ENCODE measurements at regions not wholly inside any gene's neighbourhood (a gene's known extent, or its start where the extent isn't known, plus 50 kb on each side); places are given as distances from the start of the nearest gene placed in this dataset.
"Not testable (repeated sequence)": the region's sequence is repeated elsewhere in the genome, so short reads cannot be mapped to it uniquely, and the experiment has no call there.

- DNase-seq (ENCODE audit: low spot score): no peak
These were observed 263.3 kb downstream of the ZIC1 start for GRCh38 chr3:147672436-147672835.

GRCh38 chr3:147675761-147676160 is 266.6 kb downstream of the ZIC1 start:
- no peak for DNase-seq (ENCODE audit: low spot score)

DNA sequence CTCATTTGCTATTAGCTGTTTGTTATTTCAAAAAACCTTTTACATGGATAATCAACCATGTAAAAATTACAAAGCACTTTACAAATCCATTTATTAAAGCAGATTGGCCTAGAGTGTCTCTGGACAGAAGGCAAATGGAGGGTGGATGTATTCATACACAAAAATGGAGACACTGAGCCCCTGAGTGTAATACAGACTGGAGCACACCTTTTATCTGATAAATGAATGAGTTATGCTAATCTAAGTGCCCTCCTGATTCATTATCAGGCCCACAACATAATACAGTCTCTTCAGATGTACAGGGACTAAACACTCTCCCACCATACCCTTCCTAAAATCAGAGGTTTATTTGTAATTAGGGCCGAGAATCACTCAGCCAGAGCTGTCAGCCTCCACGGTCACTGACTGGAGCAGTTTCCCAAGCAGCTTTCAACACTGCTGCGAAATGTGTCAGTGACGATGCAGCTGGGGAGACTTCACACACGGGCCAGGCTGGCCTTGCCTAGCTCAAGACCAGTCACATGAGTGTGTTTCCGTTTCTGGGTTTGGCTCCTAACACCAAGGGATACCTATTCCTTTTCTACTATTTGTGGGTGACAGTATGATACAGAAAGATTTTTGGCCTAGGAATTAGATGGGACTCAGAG is 271.8 kb downstream of the ZIC1 start:
- no peak for DNase-seq (ENCODE audit: low spot score)

DNA sequence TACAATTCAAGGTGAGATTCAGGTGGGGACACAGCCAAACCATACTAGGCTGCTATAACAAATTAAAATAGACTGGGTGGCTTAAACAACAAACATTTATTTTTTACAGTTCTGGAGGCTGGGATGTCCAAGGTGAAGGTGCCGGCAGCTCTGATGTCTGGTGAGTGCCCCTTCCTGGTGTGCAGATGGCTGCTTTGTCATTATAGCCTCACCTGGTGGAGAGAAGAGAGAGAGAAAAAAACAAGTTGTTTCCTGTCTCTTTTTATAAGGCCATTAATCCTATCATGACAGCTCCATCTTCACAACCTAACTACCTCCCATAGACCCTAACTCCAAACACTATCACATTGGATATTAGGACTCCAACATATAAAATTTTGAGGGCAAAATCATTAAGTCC is 279.7 kb downstream of the ZIC1 start:
- no peak for DNase-seq (ENCODE audit: low spot score)

GRCh38 chr3:147699175-147699838 is 290.1 kb downstream of the ZIC1 start:
- no peak for DNase-seq (ENCODE audit: low spot score)

- no peak for DNase-seq (ENCODE audit: low spot score)
These were observed 292.0 kb downstream of the ZIC1 start for GRCh38 chr3:147701195-147701594.

DNA sequence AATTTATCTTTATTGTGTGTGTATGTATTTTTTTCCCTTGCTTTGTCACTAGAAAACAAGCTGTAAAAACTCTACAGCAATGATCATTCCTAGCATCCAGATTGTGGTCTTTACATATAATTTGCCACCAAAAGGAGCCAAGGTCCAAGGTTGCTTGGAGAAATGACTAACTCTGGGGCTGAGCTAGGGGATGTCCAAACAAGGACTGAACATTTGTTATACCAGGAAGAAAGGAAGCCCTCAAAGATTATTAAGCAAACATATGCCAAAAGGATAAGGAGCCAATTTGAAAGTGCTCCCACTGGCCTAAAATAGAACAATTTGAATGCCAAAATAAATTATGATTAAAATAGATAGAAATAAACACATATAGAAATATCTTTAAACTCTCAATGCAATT is 293.3 kb downstream of the ZIC1 start:
- DNase-seq (ENCODE audit: low spot score): no peak

DNA sequence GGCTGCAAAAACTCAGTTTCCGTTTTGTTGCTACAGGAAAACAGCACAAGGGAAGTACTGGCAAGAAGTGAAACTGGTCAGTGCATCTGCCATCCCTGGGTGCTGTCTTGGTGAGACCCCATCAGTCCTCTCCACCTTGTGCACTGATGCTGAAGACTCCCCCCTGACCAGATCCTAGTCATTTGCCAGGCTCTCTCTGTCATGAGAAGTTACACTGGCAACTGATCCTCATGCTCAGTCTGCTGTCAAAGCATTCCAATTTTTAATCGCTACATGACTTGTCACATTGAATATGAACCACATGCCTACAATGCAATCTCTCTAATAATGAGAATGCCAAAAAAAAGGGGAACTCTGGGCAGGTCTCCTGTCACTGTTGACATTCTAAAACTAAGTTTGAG is 296.5 kb downstream of the ZIC1 start:
- no peak for DNase-seq (ENCODE audit: low spot score)

DNA sequence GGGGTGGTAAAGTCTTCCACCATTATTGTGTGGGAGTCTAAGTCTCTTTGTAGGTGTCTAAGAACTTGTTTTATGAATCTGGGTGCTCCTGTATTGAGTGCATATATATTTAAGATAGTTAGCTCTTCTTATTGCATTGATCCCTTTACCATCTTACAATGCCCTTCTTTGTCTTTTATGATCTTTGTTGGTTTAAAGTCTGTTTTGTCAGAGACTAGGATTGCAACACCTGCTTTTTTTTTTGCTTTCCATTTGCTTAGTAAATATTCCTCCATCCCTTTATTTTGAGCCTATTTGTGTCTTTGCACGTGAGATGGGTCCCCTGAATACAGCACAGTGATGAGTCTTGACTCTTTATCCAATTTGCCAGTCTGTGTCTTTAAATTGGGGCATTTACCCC is 301.6 kb downstream of the ZIC1 start:
- not testable (repeated sequence) for DNase-seq (ENCODE audit: low spot score)

DNA sequence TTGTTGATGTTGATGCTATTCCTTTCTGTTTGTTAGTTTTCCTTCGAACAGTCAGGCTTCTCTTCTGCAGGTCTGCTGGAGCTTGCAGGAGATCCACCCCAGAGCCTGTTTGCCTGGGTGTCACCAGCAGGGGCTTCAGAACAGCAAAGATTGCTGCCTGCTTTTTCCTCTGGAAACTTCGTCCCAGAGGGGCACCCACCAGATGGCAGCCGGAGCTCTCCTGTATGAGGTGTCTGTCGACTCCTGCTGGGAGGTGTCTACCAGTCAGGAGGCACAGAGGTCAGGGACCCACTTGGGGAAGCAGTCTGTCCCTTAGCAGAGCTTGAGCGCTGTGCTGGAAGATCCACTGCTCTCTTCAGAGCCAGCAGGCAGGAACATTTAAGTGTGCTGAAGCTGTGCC is 303.2 kb downstream of the ZIC1 start:
- no peak for DNase-seq (ENCODE audit: low spot score)

DNA sequence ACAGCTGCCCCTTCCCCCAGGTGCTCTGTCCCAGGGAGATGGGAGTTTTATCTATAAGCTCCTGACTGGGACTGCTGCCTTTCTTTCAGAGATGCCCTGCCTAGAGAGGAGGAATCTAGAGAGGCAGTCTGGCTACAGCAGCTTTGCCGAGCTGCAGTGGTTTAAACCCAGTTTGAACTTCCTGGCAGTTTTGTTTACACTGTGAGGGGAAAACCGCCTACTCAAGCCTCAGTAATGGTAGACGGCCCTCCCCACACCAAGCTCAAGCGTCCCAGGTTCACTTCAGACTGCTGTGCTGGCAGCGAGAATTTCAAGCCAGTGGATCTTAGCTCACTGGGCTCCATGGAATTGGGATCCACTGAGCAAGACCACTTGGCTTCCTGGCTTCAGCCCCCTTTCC is 303.6 kb downstream of the ZIC1 start:
- not testable (repeated sequence) for DNase-seq (ENCODE audit: low spot score)

DNA sequence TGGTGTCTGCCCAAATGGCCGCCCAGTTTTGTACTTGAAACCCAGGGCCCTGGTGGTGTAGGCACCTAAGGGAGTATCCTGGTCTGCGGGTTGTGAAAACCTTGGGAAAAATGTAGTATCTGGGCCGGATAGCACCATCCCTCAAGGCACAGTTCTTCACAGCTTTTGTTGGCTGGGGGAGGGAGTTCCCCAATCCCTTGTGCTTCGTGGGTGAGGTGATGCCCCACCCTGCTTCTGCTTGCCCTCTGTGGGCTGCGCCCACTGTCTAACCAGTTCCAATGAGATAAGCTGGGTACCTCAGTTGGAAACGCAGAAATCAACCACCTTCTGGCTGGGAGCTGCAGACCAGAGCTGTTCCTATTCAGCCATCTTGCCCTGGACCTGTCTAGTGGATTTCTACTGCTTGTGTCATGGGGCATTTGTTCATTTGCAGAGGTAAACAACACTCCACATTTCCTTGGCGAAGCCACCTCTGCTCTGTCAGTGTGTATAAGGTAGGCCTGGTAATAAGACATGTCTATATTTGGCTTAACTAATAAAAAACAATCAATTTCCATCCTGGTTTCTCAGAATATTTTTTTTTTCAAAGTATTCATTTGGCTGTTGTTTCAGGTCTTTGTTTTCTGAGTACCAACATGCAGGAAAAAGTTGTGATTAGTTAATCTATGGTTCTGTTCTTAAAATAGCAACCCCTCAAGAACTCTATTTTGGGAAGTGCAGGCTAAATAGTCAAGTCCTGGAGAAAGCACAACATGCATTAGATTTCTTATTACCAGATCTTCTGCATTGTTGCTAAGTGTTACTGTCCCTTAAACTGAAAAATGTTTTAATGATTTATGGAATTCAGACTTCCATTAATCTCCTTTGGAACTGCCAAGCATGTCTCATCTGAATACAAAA is 304.3 kb downstream of the ZIC1 start:
- DNase-seq (ENCODE audit: low spot score): no peak

GRCh38 chr3:147729641-147730040 is 320.5 kb downstream of the ZIC1 start:
- no peak for DNase-seq (ENCODE audit: low spot score)

- no peak for DNase-seq (ENCODE audit: low spot score)
These were observed 321.1 kb downstream of the ZIC1 start for GRCh38 chr3:147730284-147730683.

DNA sequence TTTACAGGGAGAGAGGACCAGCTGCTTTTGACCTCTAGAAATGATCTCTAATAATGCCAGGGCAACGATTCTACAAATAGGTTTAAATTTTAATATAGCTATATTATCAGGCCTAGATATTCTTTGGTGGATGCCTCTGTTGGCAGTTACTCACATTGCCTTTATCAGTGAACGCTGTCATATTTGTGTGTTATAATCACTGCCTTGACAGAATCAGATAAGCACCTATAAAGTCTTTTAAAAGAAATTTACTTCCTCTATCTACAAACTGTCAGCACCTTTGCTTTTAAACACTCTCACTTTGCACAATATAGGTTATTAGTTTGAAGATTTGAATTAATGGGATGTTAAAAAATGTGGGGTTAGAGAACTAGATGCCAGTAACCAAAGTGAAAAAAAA is 324.1 kb downstream of the ZIC1 start:
- DNase-seq (ENCODE audit: low spot score): no peak

- no peak for DNase-seq (ENCODE audit: low spot score)
These were observed 326.5 kb downstream of the ZIC1 start for GRCh38 chr3:147735616-147736015.

DNA sequence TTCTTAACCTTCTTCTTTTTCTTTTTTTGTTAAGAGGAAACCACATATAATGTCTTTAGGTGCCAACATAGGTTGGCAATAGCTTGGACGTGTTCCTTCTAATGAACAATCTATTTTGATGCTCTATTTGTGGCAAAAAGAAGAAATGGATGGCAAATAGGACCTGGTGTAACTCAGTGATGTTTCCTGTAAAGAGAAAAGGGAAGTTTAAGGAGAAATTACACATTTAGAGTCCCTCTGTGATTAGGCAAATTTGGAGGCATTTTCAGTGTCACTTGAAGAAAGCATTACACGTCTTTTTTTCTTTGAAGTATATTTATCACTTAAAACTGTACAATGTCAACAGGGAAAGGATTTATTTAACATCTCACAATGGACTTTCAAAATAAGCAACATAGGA is 327.1 kb downstream of the ZIC1 start:
- DNase-seq (ENCODE audit: low spot score): no peak

- no peak for DNase-seq (ENCODE audit: low spot score)
These were observed 328.2 kb downstream of the ZIC1 start for GRCh38 chr3:147737376-147737775.

- no peak for DNase-seq (ENCODE audit: low spot score)
These were observed 331.8 kb downstream of the ZIC1 start for GRCh38 chr3:147740928-147741327.

- DNase-seq (ENCODE audit: low spot score): no peak
These were observed 335.8 kb downstream of the ZIC1 start for GRCh38 chr3:147744967-147745366.

GRCh38 chr3:147755310-147755709 is 346.1 kb downstream of the ZIC1 start:
- no peak for DNase-seq (ENCODE audit: low spot score)

GRCh38 chr3:147756476-147756875 is 347.3 kb downstream of the ZIC1 start:
- DNase-seq (ENCODE audit: low spot score): no peak

DNA sequence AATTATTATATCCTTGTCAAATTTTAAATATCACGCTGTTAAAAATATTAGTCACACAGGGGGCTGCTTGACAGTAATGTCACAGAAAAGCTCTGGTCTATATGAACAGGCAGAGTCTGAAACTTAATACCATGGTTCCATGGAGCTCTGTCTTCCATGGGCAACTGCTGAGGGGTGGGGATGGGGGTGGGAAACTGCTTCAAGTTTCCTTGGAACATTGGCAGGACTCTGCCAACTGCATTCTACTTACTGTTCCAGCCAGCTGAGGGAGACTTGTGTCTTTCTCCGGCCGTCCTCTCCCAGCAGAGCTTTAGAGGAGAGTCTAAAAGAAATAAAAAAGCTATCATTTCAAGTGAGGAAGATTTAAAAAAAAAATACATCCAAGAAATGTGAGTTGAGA is 348.7 kb downstream of the ZIC1 start:
- DNase-seq (ENCODE audit: low spot score): no peak
